GM12865 (cell line): ENCODE measurements at regions not wholly inside any gene's neighbourhood (a gene's known extent, or its start where the extent isn't known, plus 50 kb on each side); places are given as distances from the start of the nearest gene placed in this dataset.

Experiments
- DNase-seq: peaks from one replicate; pipeline ENCODE4 v3.0.0; 2010; ENCODE audit warnings: low read depth
- H3K4me3 ChIP-seq: 2 replicates; pipeline ENCODE4 v1.5.1; 2011; ENCODE audit warnings: mild to moderate bottlenecking, low read depth, low read length, control low read depth
- TF ChIP-seq, protein P1 (sequence below): IDR thresholded peaks from 2 replicates; pipeline ENCODE4 v1.5.1; 2011; ENCODE audit warnings: low read length, control low read depth, low read depth, inconsistent platforms; ENCODE audit not compliant: insufficient read depth; ENCODE audit errors: missing control alignments

DNA sequence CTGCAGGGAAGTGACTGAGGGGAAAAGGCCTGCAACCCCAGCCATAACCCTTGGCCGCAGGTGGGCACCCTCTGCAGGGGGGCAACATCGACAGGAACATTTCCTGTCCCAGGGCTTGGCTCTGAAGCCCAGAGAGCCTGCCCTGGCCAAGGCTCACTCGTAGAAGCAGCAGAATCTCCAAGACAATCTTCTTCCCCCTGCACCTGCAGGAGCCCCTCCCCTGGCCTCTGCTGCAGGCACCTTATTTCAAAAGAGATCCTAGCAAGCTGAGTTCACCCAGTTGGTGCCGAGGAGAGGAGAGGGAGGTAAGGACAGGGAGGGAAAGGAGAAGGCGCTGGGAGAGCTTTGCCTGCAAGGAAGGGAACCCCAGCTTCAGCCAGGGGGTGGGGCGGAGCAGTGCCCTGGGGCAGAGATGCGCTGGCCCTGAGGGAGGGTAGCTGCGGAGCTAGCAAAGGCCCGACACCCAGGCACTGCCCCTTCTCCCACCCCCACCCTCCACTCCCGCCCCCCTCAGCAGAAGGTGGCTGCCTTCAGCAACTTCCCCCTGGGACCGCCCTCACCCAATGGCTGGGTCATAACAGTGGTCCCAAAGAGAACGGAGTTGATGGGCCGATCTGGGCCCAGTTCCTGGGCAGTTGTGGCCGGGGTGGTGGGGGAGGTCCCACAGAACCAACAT, 104.3 kb upstream of the TNRC6C start:
- no peak overlapping the region for H3K4me3 ChIP-seq
- TF ChIP-seq, protein P1, sequence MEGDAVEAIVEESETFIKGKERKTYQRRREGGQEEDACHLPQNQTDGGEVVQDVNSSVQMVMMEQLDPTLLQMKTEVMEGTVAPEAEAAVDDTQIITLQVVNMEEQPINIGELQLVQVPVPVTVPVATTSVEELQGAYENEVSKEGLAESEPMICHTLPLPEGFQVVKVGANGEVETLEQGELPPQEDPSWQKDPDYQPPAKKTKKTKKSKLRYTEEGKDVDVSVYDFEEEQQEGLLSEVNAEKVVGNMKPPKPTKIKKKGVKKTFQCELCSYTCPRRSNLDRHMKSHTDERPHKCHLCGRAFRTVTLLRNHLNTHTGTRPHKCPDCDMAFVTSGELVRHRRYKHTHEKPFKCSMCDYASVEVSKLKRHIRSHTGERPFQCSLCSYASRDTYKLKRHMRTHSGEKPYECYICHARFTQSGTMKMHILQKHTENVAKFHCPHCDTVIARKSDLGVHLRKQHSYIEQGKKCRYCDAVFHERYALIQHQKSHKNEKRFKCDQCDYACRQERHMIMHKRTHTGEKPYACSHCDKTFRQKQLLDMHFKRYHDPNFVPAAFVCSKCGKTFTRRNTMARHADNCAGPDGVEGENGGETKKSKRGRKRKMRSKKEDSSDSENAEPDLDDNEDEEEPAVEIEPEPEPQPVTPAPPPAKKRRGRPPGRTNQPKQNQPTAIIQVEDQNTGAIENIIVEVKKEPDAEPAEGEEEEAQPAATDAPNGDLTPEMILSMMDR = no peak
- no peak for DNase-seq

DNA sequence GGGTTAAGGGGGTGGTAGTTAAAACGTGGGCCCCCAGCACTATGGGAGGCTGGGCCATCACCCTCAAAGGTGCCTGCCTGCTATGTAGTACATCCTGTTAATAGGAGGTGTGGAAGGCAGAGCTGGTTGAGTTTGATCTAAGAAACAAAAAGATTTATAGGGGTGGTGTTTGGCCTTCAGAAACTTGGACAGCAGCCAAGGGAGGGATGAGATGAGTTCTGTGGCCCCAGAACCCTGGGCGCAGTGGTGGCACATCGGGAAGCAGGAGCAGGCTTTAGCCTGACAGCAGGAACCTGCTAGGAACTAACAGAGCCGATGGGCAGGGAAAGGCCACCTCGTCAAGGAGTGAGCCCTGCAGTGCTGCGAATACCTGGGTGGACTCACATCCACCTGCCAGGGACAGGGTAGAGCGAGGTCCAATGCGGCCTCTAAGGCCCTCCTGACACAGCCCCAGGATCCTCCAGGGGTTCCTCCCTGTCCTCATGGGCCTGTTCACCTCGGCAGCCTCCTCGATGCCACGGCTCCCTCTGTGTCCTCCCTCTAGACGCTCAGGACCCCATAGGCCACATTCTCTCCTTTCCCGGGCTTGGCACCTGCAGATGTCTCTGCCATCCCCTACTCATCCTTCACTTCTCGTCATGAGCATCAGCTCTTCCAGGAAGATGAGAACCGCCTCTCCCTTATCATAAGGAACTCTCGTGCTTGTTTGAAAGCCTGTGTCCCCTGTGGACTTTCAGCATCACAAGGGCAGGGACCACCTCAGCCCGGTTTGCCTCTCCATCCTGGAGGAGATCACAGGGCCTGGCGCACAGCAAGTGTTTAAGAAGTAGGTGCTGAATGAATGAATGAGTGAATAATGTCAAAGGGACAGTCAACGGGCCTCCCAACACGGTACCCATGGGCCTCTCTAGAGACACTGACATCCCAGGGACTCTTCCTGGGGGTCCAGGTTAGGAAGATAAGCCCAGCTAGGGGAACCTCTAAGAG, 103.5 kb upstream of the TNRC6C start:
- no peak for DNase-seq
- TF ChIP-seq, protein P1 = no peak
- no peak overlapping the region for H3K4me3 ChIP-seq

DNA sequence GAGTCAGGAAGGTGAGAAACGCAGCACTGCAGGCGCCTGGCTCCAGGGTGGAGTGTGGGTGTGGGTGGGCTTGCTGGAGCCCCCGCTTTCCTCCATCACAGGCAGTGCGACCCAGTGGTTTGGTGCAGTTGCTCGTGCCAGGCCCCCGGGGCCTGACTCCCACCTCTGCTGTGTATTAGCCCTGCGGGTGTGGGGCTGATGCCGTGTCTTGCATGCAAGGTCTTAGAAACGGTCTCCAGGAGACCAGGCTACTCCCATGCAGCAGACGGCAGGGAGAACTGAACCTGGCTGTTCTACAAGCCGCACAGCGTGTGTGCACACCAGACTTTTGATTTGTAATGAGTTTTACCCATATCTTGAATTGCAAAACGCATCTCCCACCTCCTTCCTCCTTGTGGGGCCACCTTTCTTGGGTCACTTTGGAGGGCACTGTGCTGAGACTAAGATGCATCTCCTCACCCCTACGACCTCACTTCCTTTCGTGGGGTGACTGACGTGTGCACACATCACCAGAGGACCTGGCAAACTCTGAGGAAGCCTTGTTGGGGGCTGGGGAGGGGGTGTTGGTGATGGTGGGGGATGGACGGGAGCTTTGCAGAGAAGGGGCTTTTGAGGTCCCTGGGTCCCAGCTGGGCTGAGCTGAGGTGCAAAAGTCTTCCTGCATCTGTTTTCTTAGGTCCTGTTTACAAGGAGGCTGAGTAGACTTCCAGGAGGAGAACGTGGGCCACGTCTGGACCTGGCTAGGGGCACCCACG, 101.8 kb upstream of the TNRC6C start:
- TF ChIP-seq, protein P1 = no peak
- no peak overlapping the region for H3K4me3 ChIP-seq
- DNase-seq = no peak

DNA sequence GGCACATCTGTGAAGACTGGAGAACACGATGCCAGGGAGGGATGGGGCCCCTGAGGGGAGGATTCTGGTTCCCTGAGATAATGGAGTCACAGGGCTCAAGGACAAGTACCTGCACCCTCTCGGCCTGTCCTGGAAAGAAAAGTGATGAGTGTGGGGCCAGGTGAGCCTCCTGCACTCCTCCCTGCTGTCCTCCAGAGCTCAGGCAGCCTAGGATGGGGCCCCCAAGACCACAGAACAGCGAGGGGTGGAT, 101.3 kb upstream of the TNRC6C start:
- H3K4me3 ChIP-seq = no peak overlapping the region
- DNase-seq = no peak
- TF ChIP-seq, protein P1 = no peak

DNA sequence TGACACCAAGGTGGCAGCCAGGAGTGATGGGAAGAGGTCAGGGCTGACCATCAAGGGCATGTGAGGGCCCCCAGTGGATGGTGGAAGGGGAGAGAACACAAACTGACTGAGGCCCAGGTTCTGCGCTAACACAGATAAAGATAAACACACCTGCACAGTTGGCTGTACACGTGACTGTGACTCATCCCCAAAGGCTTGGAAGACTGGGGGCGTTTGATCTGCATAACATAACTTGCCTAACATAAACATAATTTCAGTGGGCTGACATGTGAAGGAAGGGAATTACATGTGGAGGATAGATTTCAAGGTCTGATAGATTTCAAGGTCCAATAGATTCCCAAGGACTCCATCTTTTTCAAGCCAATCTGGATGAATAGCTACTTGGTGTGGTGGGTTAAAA, 100.9 kb upstream of the TNRC6C start:
- no peak overlapping the region for H3K4me3 ChIP-seq
- DNase-seq = no peak
- TF ChIP-seq, protein P1 = no peak

DNA sequence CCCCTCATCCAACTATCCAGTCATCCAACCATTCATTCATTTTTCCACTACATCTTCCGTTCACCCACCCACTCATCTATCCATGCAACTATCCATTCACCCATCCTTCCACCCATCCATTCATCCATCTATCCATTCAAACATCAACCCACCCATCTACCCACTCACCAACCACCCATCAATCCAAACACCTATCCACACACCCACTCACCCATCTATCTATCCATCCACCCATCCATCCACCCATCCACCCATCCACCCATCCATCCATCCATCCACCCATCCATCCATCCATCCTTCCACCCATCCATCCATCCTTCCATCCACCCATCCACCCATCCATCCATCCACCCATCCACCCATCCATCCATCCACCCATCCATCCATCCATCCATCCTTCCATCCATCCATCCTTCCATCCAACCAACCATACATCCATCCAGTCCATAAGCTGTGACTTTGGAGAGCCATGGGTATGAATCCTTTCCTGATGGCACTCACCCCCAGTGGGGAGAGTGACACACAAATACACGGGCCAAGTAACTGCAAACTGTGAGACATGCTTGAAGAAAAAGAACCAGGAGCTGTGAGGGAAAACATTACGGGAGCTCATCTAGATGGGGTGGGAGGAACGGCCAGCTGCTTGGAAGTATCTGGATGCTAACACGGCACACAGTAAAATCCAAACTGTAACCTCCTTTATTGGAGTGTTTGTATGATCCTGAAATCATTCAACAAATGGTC, 100.0 kb upstream of the TNRC6C start:
- no peak for DNase-seq
- no peak overlapping the region for H3K4me3 ChIP-seq
- TF ChIP-seq, protein P1 = no peak
